ENCODE measurements at regions not wholly inside any gene's neighbourhood (a gene's known extent, or its start where the extent isn't known, plus 50 kb on each side); places are given as distances from the start of the nearest gene placed in this dataset.

- Histone ChIP-seq H3K27me3 (replicated peaks in 1 of 4; ENCODE audit: control insufficient read depth in 3 of 4, extremely low read depth in 1 of 4, insufficient read depth in 3 of 4, low read length in 3 of 4) (no peaks in the 10 kb centered on the region), H3K18ac (ENCODE audit: extremely low read depth, low read length) (no peak overlapping the region), H3K23me2 (ENCODE audit: low read depth, low read length) (no peaks in the 10 kb centered on the region), H3K4ac (replicated peaks; ENCODE audit: insufficient read length, low read depth, low read length) (no peak overlapping the region), H3K56ac (replicated peaks; ENCODE audit: insufficient read length, low read depth, low read length) (no peak overlapping the region), H3K4me1 (replicated peaks in 1 of 4; ENCODE audit: control insufficient read depth in 3 of 4, insufficient read depth in 4 of 4, low read length in 3 of 4) (no peaks in the 10 kb centered on the region), H2BK12ac (ENCODE audit: low read depth, low read length) (no peak overlapping the region), H3K27ac (ENCODE audit: low read depth, low read length) (no peak overlapping the region), H3K4me3 (ENCODE audit: extremely low read depth in 1 of 4, insufficient read depth in 2 of 4, low read depth in 3 of 4, low read length in 4 of 4) (no peak overlapping the region), H4K8ac (ENCODE audit: extremely low read depth, insufficient read depth, low read length) (no peak overlapping the region), H2BK120ac (replicated peaks; ENCODE audit: low read depth, low read length) (no peak overlapping the region), H3K14ac (ENCODE audit: insufficient read length) (no peak overlapping the region), H2BK20ac (ENCODE audit: low read length) (no peak overlapping the region), H2AK5ac (ENCODE audit: low read depth, low read length) (no peak overlapping the region), H2AFZ (ENCODE audit: low read length) (no peak overlapping the region), H2BK15ac (ENCODE audit: low read length) (no peak overlapping the region), H4K5ac (ENCODE audit: insufficient read length, low read depth, low read length) (no peak overlapping the region), H3K23ac (ENCODE audit: insufficient read length) (no peak overlapping the region), H3K4me2 (ENCODE audit: insufficient read depth in 1 of 2, low read depth in 2 of 2, low read length in 2 of 2) (no peak overlapping the region), H4K91ac (replicated peaks; ENCODE audit: insufficient read length, low read length) (no peak overlapping the region), H3K79me1 (ENCODE audit: low read depth, low read length) (no peaks in the 10 kb centered on the region), H3K36me3 (ENCODE audit: control insufficient read depth in 2 of 4, insufficient read depth in 4 of 4, low read length in 3 of 4) (no peaks in the 10 kb centered on the region), H3K9me3 (ENCODE audit: insufficient read depth in 2 of 2, low read depth in 1 of 2, low read length in 1 of 2) (no peaks in the 10 kb centered on the region), H4K20me1 (replicated peaks in 1 of 2; ENCODE audit: control insufficient read depth in 1 of 2, insufficient read depth in 2 of 2, low read length in 2 of 2) (no peaks in the 10 kb centered on the region), H3K79me2 (ENCODE audit: control insufficient read depth in 1 of 2, insufficient read depth in 2 of 2, low read length in 2 of 2) (no peaks in the 10 kb centered on the region), H3K9ac (replicated peaks in 1 of 4; ENCODE audit: extremely low read depth in 1 of 4, low read depth in 3 of 4, low read length in 3 of 4) (no peak overlapping the region), H2BK5ac (ENCODE audit: low read depth, low read length) (no peak overlapping the region)
- DNase-seq (ENCODE audit: low read depth in 1 of 2, low spot score in 2 of 2) (no peak), FAIRE-seq (no peak)
- 83% methylated on average over 1 of the region's 1 CpG; no CpG with 5 or more reads in 1 of the 2 experiments for WGBS, 2 experiments (ENCODE audit: extremely low coverage in 1 of 2, insufficient coverage in 1 of 2, insufficient read length in 1 of 2, insufficient replicate concordance in 2 of 2, low coverage in 1 of 2, low lambda C conversion rate in 2 of 2, missing lambda C conversion rate in 1 of 2)
- no peak for TF ChIP-seq EZH2 (IDR thresholded peaks at IDR 0.05; ENCODE audit: low read depth, low read length, severe bottlenecking)
- no peak for TF ChIP-seq SRF (IDR thresholded peaks at IDR 0.05; ENCODE audit: low read depth, low read length)
- no peak for TF ChIP-seq SIX5 (IDR thresholded peaks at IDR 0.05; ENCODE audit: low read depth, low read length)
- TF ChIP-seq BCL11A (IDR thresholded peaks at IDR 0.05; ENCODE audit: low read depth in 2 of 2, low read length in 2 of 2) = no peak
- TF ChIP-seq SP2 (IDR thresholded peaks at IDR 0.05; ENCODE audit: low read length) = no peak
- no peak for TF ChIP-seq CBX8 (IDR thresholded peaks at IDR 0.05; ENCODE audit: borderline replicate concordance, low read depth, low read length)
- no peak for TF ChIP-seq MAFK (IDR thresholded peaks at IDR 0.05; ENCODE audit: low read depth, low read length)
- no peak for TF ChIP-seq CHD2 (IDR thresholded peaks at IDR 0.05; ENCODE audit: low read length)
- TF ChIP-seq SP1 (IDR thresholded peaks at IDR 0.05; ENCODE audit: low read depth, low read length) = no peak
- TF ChIP-seq ATF3 (IDR thresholded peaks at IDR 0.05; ENCODE audit: insufficient read depth, low read depth, low read length) = no peak
- TF ChIP-seq TAF7 (optimal IDR thresholded peaks at IDR 0.05; ENCODE audit: borderline replicate concordance, low read depth, low read length) = no peak
- TF ChIP-seq CREB1 (IDR thresholded peaks at IDR 0.05) = no peak
- TF ChIP-seq KDM5A (IDR thresholded peaks at IDR 0.05; ENCODE audit: low read length) = no peak
- TF ChIP-seq ASH2L (IDR thresholded peaks at IDR 0.05; ENCODE audit: low read length) = no peak
- no peak for TF ChIP-seq CBX5 (IDR thresholded peaks at IDR 0.05; ENCODE audit: low read depth, low read length)
- no peak for TF ChIP-seq RBBP5 (IDR thresholded peaks at IDR 0.05; ENCODE audit: borderline replicate concordance, low read depth, low read length)
- ChIA-PET CTCF (ENCODE audit: partially characterized antibody) (no interaction called here), POLR2A (ENCODE audit: partially characterized antibody) (no interaction called here)
These were observed 446.6 kb upstream of the GRIA1 start for GRCh38 chr5:153043886-153044285.
